GM19043 (cell line): ENCODE measurements at regions not wholly inside any gene's neighbourhood (a gene's known extent, or its start where the extent isn't known, plus 50 kb on each side); places are given as distances from the start of the nearest gene placed in this dataset.
"Not testable (repeated sequence)": the region's sequence is repeated elsewhere in the genome, so short reads cannot be mapped to it uniquely, and the experiment has no call there.

Experiments
- ATAC-seq: cut with Tn5 transposase; IDR thresholded peaks from one replicate; pipeline ENCODE4 v1.9.1; 2021; ENCODE audit warnings: low read depth; ENCODE audit not compliant: unreplicated experiment

DNA sequence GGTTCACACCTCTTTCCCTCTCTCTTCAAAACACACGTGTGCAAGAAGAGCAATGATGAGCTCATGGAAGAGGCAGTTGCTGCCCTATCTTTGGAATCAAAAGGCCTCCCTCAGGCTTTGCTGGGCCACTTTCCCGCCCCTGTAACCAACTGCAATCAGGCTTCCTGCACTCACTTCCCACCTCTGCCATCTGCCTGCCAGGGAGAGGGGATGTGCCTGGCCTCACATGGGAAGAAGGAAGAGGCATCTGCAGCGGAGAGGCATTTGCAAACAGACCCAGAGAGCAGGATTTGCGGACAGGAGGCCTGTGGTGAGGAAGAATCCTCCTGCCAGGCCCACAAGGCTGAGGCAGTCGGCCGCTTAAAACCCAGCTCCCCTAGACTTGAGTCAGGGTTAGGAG, 175.6 kb upstream of the ATP10A start:
- no peak for ATAC-seq

DNA sequence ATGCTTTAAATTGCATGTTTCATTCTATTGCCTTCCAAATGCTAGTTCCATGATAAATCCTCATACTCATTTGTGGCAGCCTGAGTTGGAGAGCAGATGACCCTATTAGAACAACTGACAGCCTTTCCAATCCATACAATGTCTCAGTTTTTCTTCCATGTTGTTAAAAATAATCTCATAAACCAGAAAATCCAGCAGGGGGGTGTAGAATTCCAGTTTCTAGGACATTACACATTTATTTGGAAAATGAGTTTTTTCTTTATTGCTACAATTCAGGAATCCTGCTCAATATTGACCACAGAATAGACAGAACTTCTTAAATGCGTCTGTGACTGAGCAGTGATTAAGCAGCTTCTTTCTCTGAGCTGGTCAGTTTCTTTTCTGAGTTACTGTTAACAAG, 174.2 kb upstream of the ATP10A start:
- ATAC-seq = no peak

DNA sequence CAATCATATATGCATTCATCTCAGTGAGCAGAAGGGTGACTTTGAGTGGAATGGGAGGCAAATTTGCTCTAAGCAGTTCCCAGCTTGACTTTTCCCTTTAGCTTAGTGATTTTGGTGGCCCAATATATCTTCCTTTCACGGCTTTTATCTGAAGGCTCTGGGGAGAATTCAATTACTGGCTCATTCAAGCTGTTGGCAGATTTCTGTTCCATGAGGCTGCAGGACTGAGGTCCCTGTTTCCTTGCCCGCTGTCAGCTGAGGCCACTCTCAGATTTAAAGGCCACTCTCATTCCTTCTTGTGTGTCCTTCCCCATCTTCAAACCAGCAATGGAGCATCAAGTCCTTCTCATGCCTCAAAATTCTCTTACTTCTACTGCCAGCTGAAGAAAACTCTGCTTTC, 170.4 kb upstream of the ATP10A start:
- ATAC-seq = no peak

DNA sequence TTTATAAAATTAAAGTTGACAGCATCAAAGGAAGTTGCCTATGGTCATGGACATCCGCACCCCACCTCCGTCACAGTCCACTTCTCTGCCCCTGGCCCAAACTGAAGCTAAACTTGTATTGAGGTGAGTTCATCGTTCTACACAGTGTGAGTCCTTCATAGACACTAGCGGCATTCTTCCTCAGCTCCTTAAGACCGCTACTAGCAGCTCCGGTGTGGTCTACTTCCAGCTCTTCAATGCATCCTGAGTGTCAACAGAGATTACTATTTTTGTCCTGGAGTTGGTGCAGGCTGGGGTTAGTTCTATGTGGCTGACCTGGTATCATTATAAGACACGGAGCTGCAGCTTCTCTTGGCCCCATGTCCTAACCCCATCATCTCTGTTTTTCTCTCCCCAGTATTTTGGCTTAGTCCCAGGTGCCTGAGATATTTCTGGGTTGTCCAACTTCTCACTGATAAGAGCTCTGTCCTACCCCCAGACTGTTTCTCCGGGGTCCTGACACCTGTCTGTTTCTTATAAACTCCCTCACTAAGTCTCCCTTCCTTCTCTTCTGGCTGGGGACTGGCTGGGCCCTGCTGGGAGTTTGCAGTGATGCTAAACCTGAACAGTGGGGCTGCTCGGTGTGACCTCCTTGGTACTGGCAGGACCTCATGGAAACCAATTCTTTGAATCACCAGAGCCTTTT, 169.2 kb upstream of the ATP10A start:
- ATAC-seq = no peak

DNA sequence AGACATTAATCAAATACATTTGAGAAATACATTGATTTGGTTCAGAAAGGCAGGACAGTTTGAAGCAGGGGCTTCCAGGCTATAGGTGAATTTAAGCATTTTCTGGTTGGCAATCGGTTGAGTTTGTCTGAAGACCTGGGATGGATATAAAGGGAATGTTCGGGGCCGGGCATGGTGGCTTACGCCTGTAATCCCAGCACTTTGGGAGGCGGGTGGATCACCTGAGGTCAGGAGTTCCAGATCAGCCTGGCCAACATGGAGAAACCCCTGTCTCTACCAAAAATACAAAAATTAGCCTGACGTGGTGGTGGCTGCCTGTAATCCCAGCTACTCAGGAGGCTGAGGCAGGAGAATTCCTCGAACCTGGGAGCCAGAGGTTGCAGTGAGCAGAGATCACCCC, 166.5 kb upstream of the ATP10A start:
- not testable (repeated sequence) for ATAC-seq

DNA sequence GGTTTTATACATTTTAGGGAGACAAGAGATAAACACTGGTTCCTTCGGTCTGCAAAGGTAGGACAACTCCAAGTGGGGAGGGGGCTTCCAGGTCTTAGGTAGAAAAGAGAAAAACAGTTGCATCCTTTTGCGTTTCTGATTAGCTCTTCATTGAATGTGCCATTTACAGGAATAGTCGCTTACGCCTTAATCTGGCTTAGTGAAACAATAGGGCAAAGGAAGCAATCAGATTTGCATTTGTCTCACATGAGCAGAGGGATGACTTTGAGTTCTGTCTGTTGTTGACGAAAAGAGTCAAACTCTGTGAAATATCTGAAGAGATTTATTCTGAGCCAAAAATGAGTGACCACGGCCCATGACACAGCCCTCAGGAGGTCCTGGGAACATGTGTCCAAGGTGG, 166.0 kb upstream of the ATP10A start:
- ATAC-seq = no peak

DNA sequence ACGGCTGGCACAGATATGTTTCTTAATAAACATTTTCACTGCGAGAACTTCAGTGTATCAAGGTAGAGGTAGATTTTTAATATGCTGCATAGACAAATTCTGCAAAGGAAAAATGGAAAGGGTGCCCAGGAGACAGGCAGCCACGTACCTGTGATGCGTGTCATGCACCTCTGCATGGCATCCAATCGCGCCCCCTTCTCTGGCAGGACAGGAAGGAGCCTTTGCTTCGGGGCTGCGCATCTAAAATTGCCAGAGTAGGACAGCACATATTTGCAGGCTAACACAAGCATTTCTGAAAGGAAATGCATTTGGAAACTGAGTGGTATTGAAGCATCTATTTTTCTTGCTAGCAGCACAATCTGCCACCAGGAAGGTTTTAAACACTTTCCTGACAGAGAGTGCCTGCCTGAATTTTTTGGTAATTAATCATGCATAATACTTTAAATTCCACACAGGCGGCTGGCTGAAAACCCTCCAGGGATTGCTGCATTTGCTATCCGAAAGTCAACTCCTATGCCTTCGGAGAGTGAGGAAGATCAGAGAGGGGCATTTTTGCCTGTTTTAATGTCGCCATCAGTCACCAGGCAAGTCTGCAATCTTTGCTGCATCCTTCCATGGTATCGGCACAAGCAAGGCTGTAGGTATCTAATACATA, 165.1 kb upstream of the ATP10A start:
- no peak for ATAC-seq

DNA sequence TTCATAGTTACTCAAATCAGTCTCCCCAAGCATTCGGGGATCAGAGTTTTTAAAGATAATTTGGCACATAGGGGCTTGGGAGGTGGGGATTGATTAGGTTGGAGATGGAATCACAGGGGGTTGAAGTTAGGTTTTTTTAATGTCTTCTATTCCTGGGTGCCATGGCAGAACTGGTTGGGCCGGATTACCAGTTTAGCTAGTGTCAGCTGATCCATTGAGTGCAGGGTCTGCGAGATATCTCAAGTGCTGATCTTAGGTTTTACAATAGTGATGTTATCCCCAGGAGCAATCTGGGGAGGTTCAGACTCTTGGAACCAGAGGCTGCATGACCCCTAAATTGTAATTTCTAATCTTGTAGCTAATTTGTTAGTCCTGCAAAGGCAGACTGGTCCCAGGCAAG, 163.5 kb upstream of the ATP10A start:
- not testable (repeated sequence) for ATAC-seq

DNA sequence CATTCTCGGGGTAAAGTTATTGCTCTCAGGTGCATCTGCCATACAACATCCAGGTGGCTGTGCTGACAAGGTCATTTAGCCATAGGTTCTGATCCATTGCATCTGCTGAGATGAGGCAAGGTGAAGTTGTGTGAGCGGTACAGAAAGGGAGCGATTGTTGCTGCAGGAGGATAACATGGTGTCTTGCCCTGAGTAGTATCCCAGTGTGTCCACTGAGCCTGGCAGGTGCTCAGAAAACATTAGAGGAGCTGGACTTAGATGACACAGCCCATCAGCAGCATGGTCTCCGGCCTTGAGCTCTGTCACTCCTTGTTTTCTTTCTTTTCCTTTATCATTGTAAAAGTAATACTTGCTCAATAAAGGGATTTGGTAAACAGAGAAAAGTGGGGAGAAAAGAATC, 161.1 kb upstream of the ATP10A start:
- ATAC-seq = no peak

DNA sequence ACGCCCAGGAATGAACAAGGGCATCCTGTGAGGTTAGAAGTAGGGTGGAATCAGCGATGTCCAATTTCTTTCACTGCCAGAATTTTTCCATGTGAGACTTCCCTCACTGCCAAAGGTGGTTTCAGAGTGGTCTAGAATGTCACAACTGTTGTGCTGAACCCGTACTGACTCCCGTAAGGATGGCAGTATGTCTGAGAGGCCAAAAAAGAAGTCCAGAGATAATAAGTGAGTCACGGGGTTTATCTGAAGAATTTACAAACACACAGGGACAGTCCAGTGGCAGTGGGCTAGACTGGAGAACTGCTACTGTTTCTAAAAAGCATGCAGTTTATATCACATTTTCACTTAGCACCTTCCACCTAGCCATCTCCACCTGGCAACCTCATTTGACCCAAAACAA, 160.6 kb upstream of the ATP10A start:
- no peak for ATAC-seq

DNA sequence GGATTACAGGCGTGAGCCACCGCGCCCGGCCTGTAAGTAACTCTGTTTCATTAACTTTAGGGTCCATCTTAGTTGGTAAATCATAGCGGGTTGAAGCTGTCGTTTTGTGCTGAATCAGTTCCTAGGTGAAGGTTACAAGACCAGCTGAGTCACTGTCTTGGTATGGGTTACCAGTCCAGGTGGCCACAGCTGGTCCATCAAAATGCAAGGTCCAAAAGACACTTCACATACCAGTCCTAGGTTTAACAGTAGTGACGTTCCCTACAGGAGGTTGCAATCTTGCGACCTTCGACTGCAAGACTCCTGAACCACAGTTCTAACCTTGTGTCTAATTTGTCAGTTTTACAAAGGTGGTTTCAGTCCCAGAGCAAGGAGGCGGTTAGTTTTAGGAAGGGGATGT, 160.1 kb upstream of the ATP10A start:
- no peak for ATAC-seq

DNA sequence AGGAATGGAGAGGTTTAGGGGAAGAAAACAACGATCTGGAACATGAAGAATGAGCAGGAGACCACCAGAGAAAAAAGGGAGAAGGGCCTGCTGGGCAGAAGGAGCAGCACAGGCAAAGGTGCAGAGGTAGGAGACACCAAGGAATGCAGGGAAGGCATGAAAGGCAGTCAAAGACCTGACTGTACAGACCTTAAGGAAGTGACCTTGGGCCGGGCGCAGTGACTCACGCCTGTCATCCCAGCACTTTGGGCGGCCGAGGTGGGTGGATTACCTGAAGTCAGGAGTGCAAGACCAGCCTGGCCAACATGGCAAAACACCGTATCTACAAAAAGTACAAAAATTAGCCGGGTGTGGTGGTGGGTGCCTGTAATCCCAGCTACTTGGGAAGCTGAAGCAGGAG, 157.7 kb upstream of the ATP10A start:
- no peak for ATAC-seq

DNA sequence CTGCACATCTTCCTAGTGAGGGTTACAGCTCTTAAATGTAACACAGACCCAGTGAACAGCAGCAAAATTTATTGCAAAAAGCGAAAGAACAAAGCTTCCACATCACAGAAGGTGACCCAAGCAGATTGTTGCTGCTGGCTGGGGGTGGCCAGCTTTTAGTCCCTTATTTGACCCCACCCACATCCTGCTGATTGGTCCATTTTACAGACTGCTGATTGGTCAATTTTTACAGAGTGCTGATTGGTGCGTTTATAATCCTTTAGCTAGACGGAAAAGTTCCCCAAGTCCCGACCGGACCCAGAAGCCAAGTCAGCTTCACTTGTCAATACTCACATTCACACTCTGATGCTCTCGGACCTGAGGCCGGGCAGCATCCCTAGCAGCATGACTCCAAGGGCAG, 154.5 kb upstream of the ATP10A start:
- no peak for ATAC-seq

DNA sequence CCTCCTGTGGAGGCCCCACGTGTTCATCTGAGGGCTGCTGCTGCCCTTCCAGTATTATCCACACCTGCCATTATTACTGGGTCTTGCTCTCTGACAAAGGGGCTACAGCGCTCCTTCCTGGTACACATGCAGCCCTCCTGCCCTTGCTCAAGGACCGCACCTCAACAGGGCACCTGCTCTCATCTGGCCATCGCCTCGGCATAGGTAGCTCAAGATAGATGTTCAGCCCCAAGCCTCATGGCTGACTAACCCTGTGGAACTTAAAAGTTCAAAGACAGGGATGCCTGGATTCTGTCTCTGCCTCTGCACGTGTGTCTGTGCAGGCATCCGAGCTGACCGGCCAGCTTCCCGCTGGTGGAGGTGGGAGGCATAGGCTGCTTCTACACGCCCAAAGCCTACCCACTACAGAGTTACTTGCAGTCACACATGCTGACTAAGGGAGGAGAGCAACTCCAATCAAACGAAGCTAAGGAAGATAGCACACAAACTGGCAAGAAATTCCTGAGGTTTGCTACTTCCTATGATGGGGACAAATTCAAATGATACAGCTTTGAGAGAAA, 152.5 kb upstream of the ATP10A start:
- ATAC-seq = no peak

DNA sequence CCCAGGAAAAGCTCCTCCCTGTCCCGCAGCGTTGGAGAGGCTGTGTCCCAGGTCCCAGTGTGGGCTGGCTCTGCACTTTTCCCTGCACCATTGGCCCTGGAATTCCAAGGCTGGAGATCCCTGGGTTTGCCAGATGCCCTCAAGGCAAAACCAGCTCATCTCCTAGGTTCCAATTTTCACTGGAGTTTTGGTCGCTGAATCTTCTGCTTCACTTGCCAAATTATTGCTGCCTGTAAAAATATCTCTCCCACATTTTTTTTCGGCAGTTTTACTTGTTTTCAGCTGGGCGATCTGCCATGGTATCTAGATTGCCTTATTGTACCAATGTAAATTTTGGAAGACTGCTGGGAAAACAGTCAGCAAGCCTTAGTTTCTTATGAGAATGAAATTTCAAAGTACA, 150.9 kb upstream of the ATP10A start:
- ATAC-seq = no peak

DNA sequence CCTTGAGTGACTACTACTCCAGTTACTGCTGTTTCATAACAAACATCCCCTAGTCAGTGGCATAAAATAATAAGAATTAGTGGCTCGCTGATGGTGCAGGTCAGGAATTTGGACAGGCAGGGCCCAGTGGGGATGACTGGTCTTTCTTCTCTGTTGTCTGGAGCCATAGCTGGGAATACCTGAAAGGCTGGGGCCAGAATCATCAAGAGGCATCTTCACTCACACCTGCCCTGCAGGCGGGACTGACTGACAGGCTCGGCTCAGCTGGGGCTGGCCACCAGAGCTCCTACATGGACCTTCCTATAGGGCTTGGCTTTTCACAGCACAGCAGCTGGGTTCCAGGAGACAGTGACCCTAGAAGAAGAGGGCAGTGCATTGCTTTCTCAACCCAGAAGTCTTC, 148.8 kb upstream of the ATP10A start:
- ATAC-seq = no peak

DNA sequence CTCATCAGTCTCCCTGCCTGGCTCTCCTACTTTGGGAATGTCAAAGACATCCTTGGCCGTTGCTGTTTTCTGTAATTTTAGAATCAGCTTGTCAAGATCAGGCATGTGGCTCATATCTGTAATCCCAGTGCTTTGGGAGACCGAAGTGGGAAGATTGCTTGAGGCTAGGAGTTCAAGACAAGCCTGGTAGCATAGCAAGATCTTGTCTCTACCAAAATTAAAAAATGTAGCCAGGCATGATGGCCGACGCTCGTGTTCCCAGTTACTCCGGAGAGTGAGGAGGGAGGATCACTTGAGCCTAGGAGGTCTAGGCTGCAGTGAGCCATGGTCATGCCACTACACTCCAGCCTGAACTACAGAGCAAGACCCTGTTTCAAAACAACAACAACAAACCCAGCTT, 144.0 kb upstream of the ATP10A start:
- no peak for ATAC-seq

DNA sequence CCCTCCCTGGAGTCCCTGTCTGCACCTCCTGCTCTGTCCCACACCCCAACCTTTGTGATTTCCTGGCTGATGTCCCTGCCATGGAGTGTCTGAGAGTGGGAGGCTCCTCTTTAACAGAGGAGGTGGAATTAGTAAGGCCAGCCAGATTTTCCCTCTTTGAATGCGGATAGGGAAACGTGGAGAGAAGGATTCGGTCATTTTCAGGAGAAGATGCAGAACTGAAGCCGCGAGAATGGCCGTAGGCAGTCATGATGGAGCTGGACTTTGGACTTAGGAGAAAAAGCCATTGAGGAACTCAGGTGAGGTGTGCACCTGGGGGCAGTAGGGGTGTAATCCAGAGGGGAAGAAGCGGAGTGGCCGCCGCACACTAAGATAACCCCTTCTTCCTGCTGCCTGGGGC, 138.1 kb upstream of the ATP10A start:
- no peak for ATAC-seq

DNA sequence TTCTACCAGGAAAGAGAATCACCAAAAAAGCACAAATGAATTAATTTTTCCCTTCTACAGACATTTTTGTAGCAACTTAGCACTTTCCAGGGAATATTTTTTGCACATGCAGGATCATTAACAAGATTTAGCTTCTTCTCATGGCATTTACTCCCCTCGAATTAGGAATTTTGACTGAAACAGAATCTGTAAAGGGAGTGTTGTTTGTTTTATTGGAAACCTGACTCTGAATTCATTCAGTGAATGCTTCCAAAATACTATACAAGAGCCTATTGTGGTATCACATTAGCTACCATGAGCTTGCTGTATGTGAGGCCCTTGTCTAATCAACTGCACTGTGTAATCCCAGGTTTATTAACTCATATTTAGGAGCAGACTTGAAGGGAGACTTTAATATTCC, 130.4 kb upstream of the ATP10A start:
- no peak for ATAC-seq

DNA sequence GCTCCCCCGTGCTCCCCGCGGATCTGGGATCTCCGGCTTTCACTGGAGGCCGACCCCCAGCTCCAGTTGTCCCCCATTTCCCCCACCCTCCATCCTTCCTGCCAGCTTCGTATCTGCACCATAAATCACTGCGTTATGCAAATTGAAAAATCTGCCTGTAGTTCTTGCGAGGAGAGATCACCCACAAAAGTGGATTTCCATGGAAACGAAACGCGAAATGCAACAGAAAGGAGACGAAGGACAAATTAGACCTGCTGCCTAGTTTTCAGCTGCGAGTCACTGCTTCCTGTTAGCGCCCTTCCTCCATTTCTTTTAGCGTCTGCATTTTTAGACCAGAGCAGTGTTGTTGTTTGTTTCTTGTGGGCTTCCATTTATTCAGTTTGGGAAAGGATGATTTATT, 127.1 kb upstream of the ATP10A start:
- ATAC-seq = no peak

DNA sequence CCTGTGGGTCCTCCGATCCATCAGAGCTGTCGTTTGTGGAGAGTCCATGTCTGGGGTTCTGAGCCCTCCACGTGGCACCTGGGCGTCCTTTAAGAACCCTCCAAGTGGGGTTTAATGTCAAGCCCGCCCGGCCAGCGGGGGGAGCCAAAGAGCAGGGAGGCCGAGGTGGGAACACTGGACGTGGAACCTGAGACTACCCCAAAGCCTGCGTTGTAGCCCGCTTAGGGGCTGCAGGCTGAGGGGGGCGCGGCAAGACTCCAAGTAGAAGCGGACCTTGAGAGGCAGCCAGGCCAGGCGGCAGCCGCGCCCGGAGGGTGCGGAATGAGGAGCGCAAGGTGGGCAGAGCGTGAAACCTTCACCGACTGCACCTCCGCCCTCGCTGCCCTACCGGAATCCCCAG, 126.2 kb upstream of the ATP10A start:
- no peak for ATAC-seq

DNA sequence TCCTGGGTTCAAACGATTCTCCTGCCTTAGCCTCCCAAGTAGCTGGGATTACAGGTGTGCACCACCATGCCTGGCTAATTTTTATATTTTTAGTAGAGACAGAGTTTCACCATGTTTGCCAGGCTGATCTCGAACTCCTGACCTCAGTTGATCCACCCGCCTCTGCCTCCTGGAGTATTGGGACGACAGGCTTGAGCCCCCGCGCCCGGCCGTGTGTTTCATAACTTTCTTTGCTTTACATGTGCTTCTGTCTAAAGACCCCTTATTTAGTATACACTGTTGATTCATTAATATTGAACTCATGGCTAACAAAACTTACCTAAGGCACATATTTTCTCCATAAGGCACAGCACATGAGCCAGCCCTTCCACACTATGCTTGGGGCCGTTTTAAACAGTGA, 125.6 kb upstream of the ATP10A start:
- ATAC-seq = not testable (repeated sequence)
